ENCODE measurements at regions not wholly inside any gene's neighbourhood (a gene's known extent, or its start where the extent isn't known, plus 50 kb on each side); places are given as distances from the start of the nearest gene placed in this dataset.

DNA sequence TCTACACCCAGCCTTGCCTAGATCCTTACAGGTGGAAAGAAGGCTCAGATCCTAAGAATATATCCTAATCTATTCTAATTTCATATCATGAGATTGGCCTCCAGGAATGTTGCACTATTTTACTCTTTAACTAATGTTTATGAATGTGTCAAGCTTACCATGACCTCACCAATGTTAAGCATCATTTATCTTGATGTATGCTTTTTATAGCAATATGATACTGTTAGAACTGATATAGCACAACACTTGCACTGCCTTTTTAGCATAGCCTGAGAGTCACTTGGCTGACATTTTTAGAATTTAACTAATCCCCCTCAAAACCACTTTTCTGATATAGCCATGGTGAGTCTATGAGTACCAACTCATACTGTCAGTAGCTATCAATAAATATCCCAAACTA, 191.5 kb upstream of the NR2F2 start:
- TF ChIP-seq POLR2A (IDR thresholded peaks at IDR 0.05): no peak
- TF ChIP-seq, protein P1, sequence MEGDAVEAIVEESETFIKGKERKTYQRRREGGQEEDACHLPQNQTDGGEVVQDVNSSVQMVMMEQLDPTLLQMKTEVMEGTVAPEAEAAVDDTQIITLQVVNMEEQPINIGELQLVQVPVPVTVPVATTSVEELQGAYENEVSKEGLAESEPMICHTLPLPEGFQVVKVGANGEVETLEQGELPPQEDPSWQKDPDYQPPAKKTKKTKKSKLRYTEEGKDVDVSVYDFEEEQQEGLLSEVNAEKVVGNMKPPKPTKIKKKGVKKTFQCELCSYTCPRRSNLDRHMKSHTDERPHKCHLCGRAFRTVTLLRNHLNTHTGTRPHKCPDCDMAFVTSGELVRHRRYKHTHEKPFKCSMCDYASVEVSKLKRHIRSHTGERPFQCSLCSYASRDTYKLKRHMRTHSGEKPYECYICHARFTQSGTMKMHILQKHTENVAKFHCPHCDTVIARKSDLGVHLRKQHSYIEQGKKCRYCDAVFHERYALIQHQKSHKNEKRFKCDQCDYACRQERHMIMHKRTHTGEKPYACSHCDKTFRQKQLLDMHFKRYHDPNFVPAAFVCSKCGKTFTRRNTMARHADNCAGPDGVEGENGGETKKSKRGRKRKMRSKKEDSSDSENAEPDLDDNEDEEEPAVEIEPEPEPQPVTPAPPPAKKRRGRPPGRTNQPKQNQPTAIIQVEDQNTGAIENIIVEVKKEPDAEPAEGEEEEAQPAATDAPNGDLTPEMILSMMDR (IDR thresholded peaks at IDR 0.05): no peak

Measured in uterus (tissue), 2 donors.